Psoas muscle (tissue), 7 donors: ENCODE measurements at regions not wholly inside any gene's neighbourhood (a gene's known extent, or its start where the extent isn't known, plus 50 kb on each side); places are given as distances from the start of the nearest gene placed in this dataset.

ENCODE experiments used
- ATAC-seq, 4 donors: fragments of 200-7000 bp; cut with Tn5 transposase; one replicate each; pipeline ENCODE4 v1.9.1; 2020; ENCODE audit warnings: moderate library complexity in 3 of 4, mild to moderate bottlenecking in 2 of 4
- DNase-seq, 2 donors: peaks; one replicate each; pipeline ENCODE4 v3.0.0-alpha.2; 2020
- H3K27ac ChIP-seq: fragments of 200-600 bp; one replicate; pipeline ENCODE4 v1.8.0; 2022
- H3K27me3 ChIP-seq, 3 donors: fragments of 200-600 bp in 1 of 3; one replicate each; pipeline versions ENCODE4 v1.6.1 to v1.8.0; 2013 to 2022; ENCODE audit warnings: low read length in 2 of 3, mild to moderate bottlenecking in 2 of 3, moderate library complexity in 1 of 3; ENCODE audit not compliant: insufficient read depth in 3 of 3
- H3K36me3 ChIP-seq, 2 donors: fragments of 200-600 bp in 1 of 2; one replicate each; pipeline versions ENCODE4 v1.6.1 to v1.8.0; 2013 to 2022; ENCODE audit warnings: low read depth in 1 of 2, mild to moderate bottlenecking in 1 of 2, moderate library complexity in 1 of 2; ENCODE audit not compliant: insufficient read depth in 1 of 2
- H3K4me1 ChIP-seq: fragments of 200-600 bp; one replicate; pipeline ENCODE4 v1.8.0; 2022
- H3K4me3 ChIP-seq: fragments of 200-600 bp; one replicate; pipeline ENCODE4 v1.8.0; 2022; ENCODE audit warnings: mild to moderate bottlenecking
- H3K9me3 ChIP-seq: fragments of 200-600 bp; one replicate; pipeline ENCODE4 v1.8.0; 2022
- CTCF ChIP-seq: fragments of 200-600 bp; IDR thresholded peaks from one replicate; pipeline ENCODE4 v1.8.0; 2022; ENCODE audit warnings: antibody characterized with exemption
- WGBS, 3 donors: extraction: QIAGEN DNeasy Blood & Tissue Kit; methylation state at CpG; one replicate each; pipeline versions ENCODE4 v1.1.6 to v1.1.7; 2013; 5-methylcytosine and 5-hydroxymethylcytosine counted together
- intact Hi-C, 2 donors: fragments of 100-400 bp; cut with DNase I; formaldehyde crosslinking; loops; one replicate each; pipeline versions ENCODE4 v1.11.0 to v1.14.2; 2022
- donor health status: healthy with polysubstance abuse.
- donor health status: DM: no; HTN: no; CAD: no; lungs with moderate emphysema.
- donor health status: Bipolar disorder and iron deficiency.
- donor health status: healthy.
- donor health status: DM: yes; HTN: yes; CAD: no.
- donor health status: DM: no; HTN: no; CAD: no.
- donor health status: DM: yes; HTN: yes; CAD: no.

- Histone ChIP-seq H3K36me3 (no peaks in the 10 kb centered on the region), H3K27me3 (no peaks in the 10 kb centered on the region), H3K9me3 (no peaks in the 10 kb centered on the region), H3K4me1 (no peaks in the 10 kb centered on the region), H3K4me3 (no peak overlapping the region), H3K27ac (no peak overlapping the region)
- ATAC-seq (no peak), DNase-seq (no peak)
- intact Hi-C loops: no loop called here
- TF ChIP-seq CTCF: no peak
- 78 to 88% (median 82%) methylated on average over 4 of the region's 4 CpGs for WGBS, 3 donors
Observed at GRCh38 chr10:108655057-108655456, 1268.3 kb downstream of the XPNPEP1 start.

GRCh38 chr10:108653531-108653930, 1269.8 kb downstream of the XPNPEP1 start:
- WGBS, 3 donors: 66 to 72% (median 68%) methylated on average over 6 of the region's 6 CpGs
- Histone ChIP-seq H3K27ac (no peak overlapping the region), H3K9me3 (no peaks in the 10 kb centered on the region), H3K4me1 (no peaks in the 10 kb centered on the region), H3K27me3 (no peaks in the 10 kb centered on the region), H3K4me3 (no peak overlapping the region), H3K36me3 (no peaks in the 10 kb centered on the region)
- DNase-seq (no peak), ATAC-seq (no peak)
- intact Hi-C loops: no loop called here
- TF ChIP-seq CTCF: no peak

GRCh38 chr10:108639010-108639409, 1284.3 kb downstream of the XPNPEP1 start:
- no peak for DNase-seq
- no peak overlapping the region for H3K4me3 ChIP-seq
- WGBS, 3 donors: 77 to 85% (median 78%) methylated on average over 5 of the region's 5 CpGs

GRCh38 chr10:108638225-108638624, 1285.1 kb downstream of the XPNPEP1 start:
- Histone ChIP-seq H3K4me1 (no peaks in the 10 kb centered on the region), H3K4me3 (no peak overlapping the region), H3K27ac (no peak overlapping the region), H3K27me3 (no peaks in the 10 kb centered on the region), H3K36me3 (no peaks in the 10 kb centered on the region), H3K9me3 (no peaks in the 10 kb centered on the region)
- ATAC-seq (no peak), DNase-seq (no peak)
- intact Hi-C loops: no loop called here
- WGBS, 3 donors: 71 to 74% (median 73%) methylated on average over 3 of the region's 3 CpGs
- no peak for TF ChIP-seq CTCF

More at GRCh38 chr10:108639010-108639409, 1284.3 kb downstream of the XPNPEP1 start:
- no peak overlapping the region for H3K27ac ChIP-seq
- H3K27me3 ChIP-seq: no peaks in the 10 kb centered on the region
- TF ChIP-seq CTCF: no peak
- no peak for ATAC-seq
- no peaks in the 10 kb centered on the region for H3K4me1 ChIP-seq
- intact Hi-C loops: no loop called here
- H3K36me3 ChIP-seq: no peaks in the 10 kb centered on the region
- no peaks in the 10 kb centered on the region for H3K9me3 ChIP-seq

GRCh38 chr10:108633046-108633445, 1290.3 kb downstream of the XPNPEP1 start:
- no peak for DNase-seq
- Histone ChIP-seq H3K36me3 (no peaks in the 10 kb centered on the region), H3K4me1 (no peaks in the 10 kb centered on the region), H3K4me3 (no peak overlapping the region), H3K9me3 (no peaks in the 10 kb centered on the region), H3K27me3 (no peaks in the 10 kb centered on the region), H3K27ac (no peak overlapping the region)
- intact Hi-C loops: no loop called here
- WGBS, 3 donors: 76 to 78% (median 78%) methylated on average over 2 of the region's 2 CpGs
- ATAC-seq: no peak
- no peak for TF ChIP-seq CTCF
